CD1c-positive myeloid dendritic cell (primary cell): ENCODE measurements at regions not wholly inside any gene's neighbourhood (a gene's known extent, or its start where the extent isn't known, plus 50 kb on each side); places are given as distances from the start of the nearest gene placed in this dataset.
"Not testable (repeated sequence)": the region's sequence is repeated elsewhere in the genome, so short reads cannot be mapped to it uniquely, and the experiment has no call there.

Experiments
- DNase-seq: peaks from one replicate; pipeline ENCODE4 v3.0.0-alpha.2; 2016; ENCODE audit errors: extremely low spot score

GRCh38 chr2:207409517-207409916 lies 120.2 kb upstream of the CREB1 start:
- DNase-seq: no peak

DNA sequence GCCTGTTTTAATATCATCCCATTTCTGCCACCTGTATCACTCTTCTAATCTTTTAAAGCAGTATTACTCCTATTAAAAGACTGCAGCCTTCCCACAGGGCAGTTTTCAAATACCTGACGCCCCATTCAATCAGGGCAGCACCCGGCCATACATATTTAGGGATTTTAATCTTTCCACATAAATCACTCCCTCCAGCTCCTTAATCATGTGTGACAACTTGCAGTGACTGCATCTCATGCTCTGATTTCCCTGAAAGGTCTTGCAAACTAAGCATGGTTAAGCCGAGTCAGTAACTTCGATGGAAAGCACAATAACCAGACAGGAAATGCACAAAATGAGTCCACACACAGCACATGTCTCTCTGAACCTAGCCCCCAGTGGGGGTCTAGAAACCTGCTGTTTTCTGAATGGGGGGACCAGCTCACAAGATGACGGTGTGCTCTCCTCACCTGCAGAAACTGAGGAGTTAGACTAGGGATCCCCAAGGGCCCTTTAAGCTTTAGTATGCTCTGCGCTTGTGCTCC lies 116.9 kb upstream of the CREB1 start:
- no peak for DNase-seq

DNA sequence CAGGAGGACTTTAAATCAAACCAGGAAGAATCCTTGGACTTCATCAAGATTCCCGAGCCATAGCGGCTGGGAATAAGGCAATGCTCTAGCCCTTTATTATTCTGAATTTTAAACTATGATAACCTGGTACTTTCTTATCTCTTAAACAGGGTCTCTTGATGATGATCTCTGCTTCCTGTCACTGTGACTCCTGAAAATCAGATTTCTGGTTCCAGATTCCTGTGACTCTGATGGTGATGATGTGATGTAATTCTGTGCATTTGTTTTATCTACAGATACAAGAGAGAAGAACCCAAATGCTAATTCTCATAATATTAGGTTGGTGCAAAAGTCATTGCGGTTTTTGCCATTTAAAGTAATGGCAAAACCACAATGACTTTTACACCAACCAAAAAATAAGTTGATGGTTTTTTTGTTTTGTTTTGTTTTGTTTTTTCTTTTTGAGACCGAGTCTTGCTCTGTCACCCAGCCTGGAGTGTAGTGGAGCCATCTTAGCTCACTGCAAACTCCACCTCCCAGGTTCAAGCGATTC lies 116.3 kb upstream of the CREB1 start:
- DNase-seq: no peak

GRCh38 chr2:207416111-207416510 lies 113.7 kb upstream of the CREB1 start:
- DNase-seq: no peak

GRCh38 chr2:207416900-207417299 lies 112.9 kb upstream of the CREB1 start:
- DNase-seq: no peak

- DNase-seq: no peak
Observed at GRCh38 chr2:207417301-207417718, 112.5 kb upstream of the CREB1 start.

DNA sequence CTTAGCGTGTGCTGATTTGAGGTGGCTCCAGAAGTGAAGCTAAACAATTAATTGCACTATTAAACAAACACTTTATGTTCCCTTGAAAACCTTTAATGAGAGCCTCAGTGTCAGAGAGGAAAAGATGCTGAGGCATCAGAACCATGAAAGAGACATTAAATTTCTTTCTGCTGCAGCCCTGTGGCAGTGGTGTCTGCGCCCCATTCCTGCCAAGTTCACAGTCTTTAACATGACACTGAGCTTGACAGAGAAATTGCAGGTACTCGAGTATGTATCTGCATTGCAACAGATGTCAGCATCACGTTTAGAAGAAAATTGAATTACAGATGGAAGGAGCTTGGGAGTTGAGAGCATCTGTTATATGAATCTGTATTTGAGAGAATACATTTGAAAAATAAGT lies 111.3 kb upstream of the CREB1 start:
- DNase-seq: no peak

GRCh38 chr2:207419331-207419730 lies 110.4 kb upstream of the CREB1 start:
- DNase-seq: no peak

DNA sequence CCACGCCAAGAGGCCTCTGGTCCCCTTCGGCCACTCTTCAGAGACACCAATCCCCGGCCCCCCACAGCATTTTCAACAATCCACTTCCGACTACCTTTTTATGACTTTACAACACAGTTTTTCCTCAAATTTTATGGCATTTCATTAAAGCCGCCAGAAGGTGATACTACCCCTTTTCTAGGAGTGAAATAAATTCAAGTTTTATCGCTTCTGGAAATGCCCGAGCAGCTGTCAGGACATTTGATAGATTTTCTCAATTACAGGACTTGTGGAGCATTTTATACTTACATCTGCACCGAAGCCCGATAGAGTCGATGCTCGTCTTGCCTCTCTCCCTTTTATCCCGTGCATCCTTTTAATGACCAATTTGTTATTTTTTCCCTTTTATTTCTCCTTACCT lies 108.1 kb upstream of the CREB1 start:
- no peak for DNase-seq

GRCh38 chr2:207422380-207422779 lies 107.4 kb upstream of the CREB1 start:
- no peak for DNase-seq

- DNase-seq: peak; percentile 19
Observed at GRCh38 chr2:207423886-207424285, 105.9 kb upstream of the CREB1 start.

DNA sequence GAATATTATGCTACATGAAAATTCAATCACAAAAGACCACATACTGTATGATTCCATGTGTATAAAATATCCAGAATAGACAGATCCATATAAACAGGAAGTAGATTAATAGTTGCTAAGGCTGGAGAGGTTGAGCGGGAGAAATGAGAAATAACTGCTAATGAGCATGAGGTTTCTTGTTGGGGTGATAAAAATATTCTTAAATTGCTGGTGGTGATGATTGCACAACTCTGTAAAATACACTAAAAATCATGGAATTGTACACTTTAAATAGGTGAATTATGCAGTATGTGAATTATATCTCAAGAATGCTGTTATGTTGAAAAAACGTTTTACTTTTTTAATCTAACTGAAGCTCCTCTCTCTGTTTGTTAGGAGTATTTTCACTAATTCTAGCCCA lies 101.8 kb upstream of the CREB1 start:
- DNase-seq: no peak

- DNase-seq: no peak
Observed at GRCh38 chr2:207428573-207428972, 101.2 kb upstream of the CREB1 start.

DNA sequence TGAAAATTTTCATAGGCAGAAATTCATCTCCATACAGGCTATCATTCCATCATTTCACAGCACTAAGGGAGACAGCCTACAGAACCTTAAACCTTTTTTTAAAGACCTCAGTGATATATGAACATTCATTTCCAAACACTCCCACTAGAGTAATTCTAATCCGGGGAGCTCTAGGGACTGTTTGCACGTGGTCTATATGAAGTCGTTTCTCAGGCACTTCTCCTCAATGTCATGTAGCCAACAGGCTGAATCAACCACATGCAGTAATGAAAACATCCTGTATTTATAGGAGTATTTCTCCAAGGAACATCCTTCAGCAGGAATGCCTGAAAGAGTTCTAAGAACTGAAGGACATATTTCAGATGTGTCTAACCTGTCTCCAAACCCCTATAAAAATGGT lies 97.3 kb upstream of the CREB1 start:
- DNase-seq: no peak

DNA sequence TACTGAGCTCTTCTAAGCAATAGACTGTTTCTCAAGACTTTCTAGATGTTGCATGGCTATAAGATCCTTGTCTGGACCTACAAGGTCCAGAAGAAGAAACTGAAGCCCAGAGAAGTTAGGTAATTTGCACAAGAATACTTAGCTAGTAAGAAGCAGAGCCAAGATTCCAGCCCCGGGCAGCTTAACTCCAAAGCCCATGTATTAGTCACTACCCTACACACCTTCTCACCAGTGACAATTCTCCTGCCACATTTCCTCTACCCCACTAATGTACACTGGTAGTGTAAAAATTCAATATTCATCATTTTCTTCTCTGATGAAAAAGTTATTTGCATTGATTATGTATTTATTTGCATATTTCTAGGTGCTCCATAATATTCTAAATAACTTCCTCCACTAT lies 95.5 kb upstream of the CREB1 start:
- no peak for DNase-seq

DNA sequence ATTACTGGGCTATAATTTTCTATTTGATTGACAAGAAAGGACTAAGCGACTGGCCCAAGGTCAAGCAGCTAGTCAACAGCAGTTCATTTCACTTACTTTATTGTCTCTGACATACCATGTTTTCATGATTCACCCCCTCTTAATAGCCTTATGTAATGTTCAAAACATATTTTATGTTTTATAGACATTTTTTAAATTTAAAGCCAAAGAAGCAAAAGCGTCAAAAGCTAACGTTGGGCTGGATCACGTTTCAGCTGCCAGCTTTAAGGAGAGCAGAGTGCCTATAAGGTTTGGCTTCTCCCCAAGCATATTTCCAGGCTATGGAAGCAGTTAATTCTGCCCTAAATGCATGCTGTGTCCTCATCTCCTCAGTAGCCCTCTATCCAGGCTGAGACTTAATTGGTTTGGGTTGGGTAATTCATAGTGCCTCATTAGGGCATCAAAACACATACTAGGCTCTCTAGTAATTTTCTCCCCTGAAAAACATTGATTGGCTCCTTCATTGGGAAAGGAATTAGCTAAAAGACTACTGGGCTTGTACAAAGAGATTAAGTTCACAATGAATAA lies 94.8 kb upstream of the CREB1 start:
- no peak for DNase-seq

DNA sequence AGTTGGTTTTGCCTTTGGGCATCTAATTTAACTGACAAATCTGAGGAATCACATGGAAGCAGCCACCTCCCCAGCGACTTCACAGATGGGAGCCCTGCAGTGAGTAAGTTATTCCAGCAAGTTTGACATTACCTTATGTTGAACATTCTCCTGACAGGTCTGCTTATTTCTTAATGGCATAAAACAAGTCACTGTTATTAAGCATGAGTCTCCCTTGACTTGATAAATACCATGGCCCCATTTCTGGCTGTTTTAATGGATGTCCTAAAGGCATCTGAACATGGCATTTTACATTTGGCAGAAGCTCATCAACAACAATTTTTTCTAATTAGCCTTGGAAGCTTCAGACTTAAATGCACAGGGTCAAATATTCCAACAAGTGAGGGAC lies 92.6 kb upstream of the CREB1 start:
- no peak for DNase-seq

DNA sequence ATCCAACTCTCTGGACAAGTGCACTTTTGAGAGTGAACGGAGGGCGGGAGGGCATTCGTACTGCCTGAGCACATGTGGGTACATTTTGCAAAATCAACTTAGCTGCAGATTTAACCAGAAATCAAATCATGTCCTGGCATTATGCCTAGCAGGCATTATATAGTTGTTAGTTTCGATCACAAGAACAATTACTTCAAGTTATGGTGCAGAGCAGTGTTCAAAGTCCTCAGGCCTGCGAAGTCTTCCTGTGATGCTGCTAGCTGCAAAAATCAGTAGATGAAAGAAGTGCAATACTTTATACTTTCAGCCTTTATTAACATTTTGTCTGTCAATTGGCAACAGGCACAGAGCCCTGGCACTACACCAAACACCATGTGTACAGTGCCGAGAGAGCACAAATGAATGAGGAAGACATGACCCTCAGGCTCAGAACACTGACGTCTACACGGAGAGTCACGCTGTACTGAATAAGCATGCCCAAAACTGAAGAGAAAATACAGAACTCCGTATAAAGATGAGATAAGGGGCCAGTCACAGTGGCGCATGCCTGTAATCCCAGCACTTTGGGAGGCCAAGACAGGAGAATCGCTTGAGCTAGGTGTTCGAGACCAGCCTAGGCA lies 92.1 kb upstream of the CREB1 start:
- no peak for DNase-seq

DNA sequence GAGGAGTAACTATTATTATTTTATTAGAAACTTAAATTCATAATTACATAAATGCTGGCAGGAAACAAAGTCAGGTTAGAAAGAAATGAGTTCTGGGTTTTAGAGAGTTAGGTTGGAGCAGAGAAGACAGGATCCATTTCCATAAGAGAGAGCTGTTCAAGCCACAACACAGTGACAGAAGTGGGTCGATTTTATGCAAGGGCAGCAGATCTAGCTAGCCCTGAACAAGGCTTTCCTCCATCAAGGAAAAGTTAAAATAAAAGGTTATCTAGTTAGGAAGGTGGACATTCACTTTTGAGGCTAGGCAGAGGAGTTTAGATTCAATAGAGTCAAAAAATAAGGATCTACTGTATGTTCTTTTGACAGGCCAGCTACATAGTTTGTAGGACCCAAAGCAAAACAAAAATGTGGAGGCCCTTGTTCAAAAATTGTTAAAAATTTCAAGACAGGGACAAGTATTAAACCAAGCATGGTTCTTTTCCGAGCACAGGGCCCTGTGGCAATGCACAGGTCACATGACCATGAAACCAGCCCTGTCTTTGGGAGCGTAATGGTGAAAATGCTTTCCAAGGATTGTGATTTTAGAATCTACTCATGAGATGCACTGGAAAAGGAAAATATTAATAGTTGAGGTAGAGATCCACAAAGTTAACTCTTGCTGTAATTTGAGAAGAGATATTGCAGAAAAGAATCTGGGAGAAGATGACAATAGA lies 91.2 kb upstream of the CREB1 start:
- DNase-seq: no peak

DNA sequence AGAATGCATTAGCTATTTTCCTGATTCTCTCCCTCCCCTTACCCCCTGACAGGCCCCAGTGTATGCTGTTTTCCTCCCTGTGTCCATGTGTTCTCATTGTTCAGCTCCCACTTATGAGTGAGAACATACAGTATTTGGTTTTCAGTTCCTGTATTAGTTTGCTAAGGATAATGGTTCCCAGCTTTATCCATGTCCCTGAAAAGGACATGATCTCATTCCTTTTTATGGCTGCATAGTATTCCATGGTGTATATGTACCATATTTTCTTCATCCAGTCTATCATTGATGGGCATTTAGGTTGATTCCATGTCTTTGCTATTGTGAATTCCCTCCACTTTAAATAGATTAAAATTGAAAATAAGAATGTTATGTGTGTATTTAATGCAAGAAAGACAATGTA lies 89.9 kb upstream of the CREB1 start:
- DNase-seq: not testable (repeated sequence)

GRCh38 chr2:207444756-207445155 lies 85.0 kb upstream of the CREB1 start:
- DNase-seq: no peak

- DNase-seq: no peak
Observed at GRCh38 chr2:207446653-207447052, 83.1 kb upstream of the CREB1 start.

DNA sequence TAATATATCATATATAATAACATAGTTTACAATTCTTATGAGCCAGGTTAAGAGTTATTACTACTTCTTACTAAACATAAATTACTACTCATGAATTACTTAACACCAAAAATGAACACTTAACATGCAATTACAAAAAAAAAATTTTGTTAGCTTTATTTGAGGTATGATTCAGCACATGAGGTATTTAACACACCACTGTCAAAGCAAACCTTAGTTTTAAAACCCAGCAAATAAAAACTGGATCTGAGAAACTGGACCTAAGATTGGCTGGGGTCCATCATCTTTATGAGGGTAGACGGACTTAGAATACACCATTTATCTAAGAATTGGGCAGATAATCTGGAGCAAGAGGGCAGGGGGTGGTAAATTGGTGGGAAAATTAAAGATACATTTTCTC lies 81.8 kb upstream of the CREB1 start:
- DNase-seq: no peak
